Adipocyte (in vitro differentiated cells): ENCODE measurements at regions not wholly inside any gene's neighbourhood (a gene's known extent, or its start where the extent isn't known, plus 50 kb on each side); places are given as distances from the start of the nearest gene placed in this dataset.

Source experiments
- DNase-seq: peaks from one replicate; pipeline ENCODE4 v3.0.0-alpha.2; 2015; ENCODE audit warnings: low read depth
- H3K27me3 ChIP-seq: replicated peaks from 2 replicates; pipeline ENCODE4 v1.7.0; 2013; ENCODE audit warnings: mild to moderate bottlenecking, low read length, moderate library complexity; ENCODE audit not compliant: control insufficient read depth, insufficient read depth
- H3K36me3 ChIP-seq: 2 replicates; pipeline ENCODE4 v1.7.0; 2013; ENCODE audit warnings: low read length, mild to moderate bottlenecking, moderate library complexity; ENCODE audit not compliant: control insufficient read depth, insufficient read depth, severe bottlenecking
- H3K4me1 ChIP-seq: 2 replicates; pipeline ENCODE4 v1.7.0; 2013; ENCODE audit warnings: mild to moderate bottlenecking, low read length, moderate library complexity; ENCODE audit not compliant: control insufficient read depth, insufficient read depth
- H3K4me3 ChIP-seq: 2 replicates; pipeline ENCODE4 v1.7.0; 2013; ENCODE audit warnings: mild to moderate bottlenecking, low read length, moderate library complexity
- H3K9ac ChIP-seq: 2 replicates; pipeline ENCODE4 v1.7.0; 2013; ENCODE audit warnings: mild to moderate bottlenecking, low read length, moderate library complexity
- H3K9me3 ChIP-seq: 2 replicates; pipeline ENCODE4 v1.7.0; 2013; ENCODE audit warnings: mild to moderate bottlenecking, low read length, moderate library complexity; ENCODE audit not compliant: control insufficient read depth

GRCh38 chr5:173786286-173787187 lies 101.6 kb upstream of the CPEB4 start:
- no peak overlapping the region for H3K9ac ChIP-seq
- H3K36me3 ChIP-seq: no peaks in the 10 kb centered on the region
- no peak for DNase-seq

GRCh38 chr5:173789031-173789920 lies 98.9 kb upstream of the CPEB4 start:
- Histone ChIP-seq H3K4me3 (no peak overlapping the region), H3K36me3 (no peaks in the 10 kb centered on the region), H3K4me1 (peaks cover 21% of the 10 kb centered on the region), H3K9ac (no peak overlapping the region), H3K9me3 (no peaks in the 10 kb centered on the region), H3K27me3 (no peaks in the 10 kb centered on the region)
- peak; percentile 72 for DNase-seq

More at GRCh38 chr5:173786286-173787187, 101.6 kb upstream of the CPEB4 start:
- Histone ChIP-seq H3K9me3 (no peaks in the 10 kb centered on the region), H3K4me3 (no peak overlapping the region), H3K27me3 (no peaks in the 10 kb centered on the region), H3K4me1 (peaks cover 35% of the 10 kb centered on the region)

DNA sequence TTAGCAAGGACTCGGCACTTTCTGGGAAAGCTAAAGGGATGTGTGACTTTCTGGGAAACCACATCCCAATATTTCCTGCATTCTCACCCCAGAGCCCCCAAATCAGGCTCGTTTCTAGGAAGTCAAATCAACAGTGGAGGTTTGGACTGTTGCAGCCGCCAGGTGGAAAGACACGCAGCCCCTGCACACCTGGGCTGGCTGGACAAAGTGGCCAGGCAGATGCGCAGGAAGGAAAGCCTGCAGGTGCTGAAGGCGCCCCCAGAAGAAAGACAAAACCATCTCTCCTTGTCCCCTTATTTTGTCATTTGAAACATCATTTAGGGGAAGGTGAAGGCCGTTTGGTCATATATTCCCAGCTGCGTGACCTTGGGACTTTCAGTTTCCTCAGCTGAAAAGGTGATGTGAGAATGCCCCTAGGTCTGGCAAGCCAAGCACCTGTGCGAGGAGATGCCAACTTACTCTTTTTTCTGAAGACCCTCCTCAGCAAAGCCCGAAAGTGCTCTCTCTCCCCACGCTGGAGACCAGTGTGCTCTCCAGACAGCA lies 97.9 kb upstream of the CPEB4 start:
- H3K27me3 ChIP-seq: no peaks in the 10 kb centered on the region
- H3K4me3 ChIP-seq: no peak overlapping the region
- no peak for DNase-seq
- peaks cover 21% of the 10 kb centered on the region for H3K4me1 ChIP-seq
- no peak overlapping the region for H3K9ac ChIP-seq
- no peaks in the 10 kb centered on the region for H3K36me3 ChIP-seq
- no peaks in the 10 kb centered on the region for H3K9me3 ChIP-seq

DNA sequence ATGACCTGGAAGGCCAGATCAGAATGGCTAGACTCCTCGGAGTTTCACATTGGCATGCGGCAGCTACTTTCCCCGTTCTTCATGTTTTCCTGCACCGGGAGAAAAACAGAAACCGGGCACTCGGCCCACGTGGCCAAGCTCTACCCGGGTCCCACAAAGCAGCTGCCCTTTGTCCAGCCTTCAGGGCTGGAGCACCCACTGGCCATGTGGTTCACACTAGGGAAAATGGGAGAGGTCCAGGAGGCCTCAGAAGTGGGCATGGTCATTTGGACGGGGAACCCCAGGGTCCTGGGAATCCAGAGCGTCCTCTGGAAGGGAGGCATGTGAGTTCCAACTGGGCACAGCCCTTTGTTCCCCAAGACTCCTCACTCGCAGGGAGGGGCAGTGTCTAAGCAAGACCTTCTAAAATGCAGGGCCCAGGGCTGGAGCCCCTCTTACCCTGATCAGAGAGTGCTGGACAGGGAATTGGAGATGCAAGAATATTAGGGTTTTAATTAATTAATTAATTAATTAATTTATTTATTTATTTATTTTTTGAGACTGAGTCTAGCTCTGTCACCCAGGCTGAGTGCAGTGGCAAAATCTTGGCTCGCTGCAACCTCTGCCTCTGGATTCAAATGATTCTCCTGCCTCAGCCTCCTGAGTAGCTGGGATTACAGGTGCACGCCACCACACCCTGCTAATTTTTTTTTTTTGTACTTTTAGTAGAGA lies 97.2 kb upstream of the CPEB4 start:
- H3K9ac ChIP-seq: no peak overlapping the region
- DNase-seq: no peak

GRCh38 chr5:173791878-173792277 lies 96.3 kb upstream of the CPEB4 start:
- no peaks in the 10 kb centered on the region for H3K36me3 ChIP-seq
- DNase-seq: no peak
- no peak overlapping the region for H3K9ac ChIP-seq
- no peaks in the 10 kb centered on the region for H3K9me3 ChIP-seq
- H3K27me3 ChIP-seq: no peaks in the 10 kb centered on the region
- H3K4me3 ChIP-seq: no peak overlapping the region
- H3K4me1 ChIP-seq: peaks cover 21% of the 10 kb centered on the region

More for the DNA sequence above, 97.2 kb upstream of the CPEB4 start:
- Histone ChIP-seq H3K4me3 (no peak overlapping the region), H3K4me1 (peaks cover 21% of the 10 kb centered on the region), H3K36me3 (no peaks in the 10 kb centered on the region), H3K9me3 (no peaks in the 10 kb centered on the region), H3K27me3 (no peaks in the 10 kb centered on the region)

- H3K4me1 ChIP-seq: peaks cover 15% of the 10 kb centered on the region
- H3K9me3 ChIP-seq: no peaks in the 10 kb centered on the region
- DNase-seq: no peak
- no peak overlapping the region for H3K4me3 ChIP-seq
- no peak overlapping the region for H3K9ac ChIP-seq
- no peaks in the 10 kb centered on the region for H3K27me3 ChIP-seq
- no peaks in the 10 kb centered on the region for H3K36me3 ChIP-seq
These were observed 95.2 kb upstream of the CPEB4 start for GRCh38 chr5:173792781-173793547.

GRCh38 chr5:173793648-173794548 lies 94.3 kb upstream of the CPEB4 start:
- H3K9ac ChIP-seq: no peak overlapping the region
- no peak for DNase-seq
- H3K27me3 ChIP-seq: no peaks in the 10 kb centered on the region
- H3K4me3 ChIP-seq: no peak overlapping the region
- peaks cover 8% of the 10 kb centered on the region for H3K4me1 ChIP-seq
- no peaks in the 10 kb centered on the region for H3K36me3 ChIP-seq
- no peaks in the 10 kb centered on the region for H3K9me3 ChIP-seq

DNA sequence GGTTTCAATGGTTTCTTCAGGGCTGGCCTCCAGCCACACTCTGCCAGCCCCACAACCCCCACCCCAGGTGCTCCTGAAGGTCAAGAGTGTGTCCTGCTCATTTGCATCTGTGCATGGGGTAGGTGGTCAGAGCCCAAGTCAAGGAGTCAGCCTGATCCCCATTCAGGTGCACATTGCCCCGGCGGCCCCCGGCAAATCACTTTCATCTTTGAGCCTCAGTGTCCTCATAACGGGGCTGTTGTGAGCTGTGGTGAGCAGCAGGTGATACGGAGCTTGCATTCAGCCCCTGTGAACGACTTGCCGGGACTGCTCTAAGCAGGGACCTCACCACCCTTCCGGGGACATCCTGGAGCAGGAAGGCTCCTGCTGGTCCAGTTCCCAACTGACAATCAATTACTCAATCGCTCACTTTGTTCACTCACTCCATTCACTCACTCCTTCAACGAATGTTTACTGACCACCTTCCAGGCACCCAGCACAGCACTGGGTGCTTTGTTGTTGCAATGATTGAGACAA lies 93.2 kb upstream of the CPEB4 start:
- no peak for DNase-seq
- Histone ChIP-seq H3K4me3 (no peak overlapping the region), H3K4me1 (no peaks in the 10 kb centered on the region), H3K27me3 (no peaks in the 10 kb centered on the region), H3K9ac (no peak overlapping the region), H3K36me3 (no peaks in the 10 kb centered on the region), H3K9me3 (no peaks in the 10 kb centered on the region)

- H3K4me1 ChIP-seq: no peaks in the 10 kb centered on the region
- no peaks in the 10 kb centered on the region for H3K9me3 ChIP-seq
- H3K36me3 ChIP-seq: no peaks in the 10 kb centered on the region
- H3K4me3 ChIP-seq: no peak overlapping the region
- H3K9ac ChIP-seq: no peak overlapping the region
- no peak for DNase-seq
- H3K27me3 ChIP-seq: no peaks in the 10 kb centered on the region
These were observed 92.5 kb upstream of the CPEB4 start for GRCh38 chr5:173795601-173796000.
